Ovary (tissue), 7 donors: ENCODE measurements at regions not wholly inside any gene's neighbourhood (a gene's known extent, or its start where the extent isn't known, plus 50 kb on each side); places are given as distances from the start of the nearest gene placed in this dataset.
"Not testable (repeated sequence)": the region's sequence is repeated elsewhere in the genome, so short reads cannot be mapped to it uniquely, and the experiment has no call there.

Experiments used
- DNase-seq, 5 donors: peaks; one replicate each; pipeline ENCODE4 v3.0.0-alpha.2; 2019 to 2020
- H3K27ac ChIP-seq, 2 donors: fragments of 200-600 bp; one replicate each; pipeline versions ENCODE4 v1.5.1 to v1.8.0; 2019 to 2022
- H3K27me3 ChIP-seq: fragments of 200-600 bp; one replicate; pipeline ENCODE4 v1.8.0; 2022
- H3K36me3 ChIP-seq: fragments of 200-600 bp; sonication (generic); one replicate; pipeline ENCODE4 v1.5.1; 2019
- H3K4me1 ChIP-seq: one replicate; pipeline ENCODE4 v1.8.1; 2013; ENCODE audit warnings: mild to moderate bottlenecking, moderate library complexity; ENCODE audit not compliant: insufficient read depth
- H3K4me3 ChIP-seq: fragments of 200-600 bp; sonication (generic); one replicate; pipeline ENCODE4 v1.5.1; 2017
- H3K9me3 ChIP-seq, 2 donors: fragments of 200-600 bp in 1 of 2; sonication (generic) in 1 of 2; one replicate each; pipeline versions ENCODE4 v1.5.1 to v1.8.1; 2013 to 2019; ENCODE audit warnings: mild to moderate bottlenecking in 1 of 2, moderate library complexity in 1 of 2
- EP300 ChIP-seq: sonication (generic); formaldehyde crosslinking; IDR thresholded peaks from one replicate; pipeline ENCODE4 v1.6.1; 2017; ENCODE audit warnings: antibody characterized with exemption
- POLR2A ChIP-seq: fragments of 450-650 bp; IDR thresholded peaks from one replicate; pipeline ENCODE4 v1.6.1; 2017; ENCODE audit warnings: antibody characterized with exemption, mild to moderate bottlenecking, moderate library complexity
- WGBS, 3 donors: extraction: QIAGEN DNeasy Blood & Tissue Kit in 1 of 3; methylation state at CpG; one replicate each; pipeline versions ENCODE4 v1.1.5 to v1.1.7; 2013 to 2017; 5-methylcytosine and 5-hydroxymethylcytosine counted together
- intact Hi-C, 4 donors: fragments of 100-400 bp; cut with DNase I; formaldehyde crosslinking; loops; one replicate each; pipeline versions ENCODE4 v1.11.0 to v1.15.1; 2022 to 2023
- TF ChIP-seq, protein P1 (sequence below), 3 donors: fragments of 450-650 bp in 2 of 3; fragments of 200-600 bp in 1 of 3; IDR thresholded peaks; one replicate each; pipeline versions ENCODE4 v1.5.1 to v1.8.0; 2016 to 2022; ENCODE audit warnings: antibody characterized with exemption in 3 of 3, mild to moderate bottlenecking in 1 of 3
- donor health status: DM: no; HTN: no; CAD: no; lungs with moderate emphysema.
- donor health status: DM: no; HTN: no; CAD: no.
- donor health status: Bipolar disorder and iron deficiency.
- donor health status: DM: no; HTN: no; CAD: no.
- donor health status: DM: yes; HTN: yes; CAD: no.

DNA sequence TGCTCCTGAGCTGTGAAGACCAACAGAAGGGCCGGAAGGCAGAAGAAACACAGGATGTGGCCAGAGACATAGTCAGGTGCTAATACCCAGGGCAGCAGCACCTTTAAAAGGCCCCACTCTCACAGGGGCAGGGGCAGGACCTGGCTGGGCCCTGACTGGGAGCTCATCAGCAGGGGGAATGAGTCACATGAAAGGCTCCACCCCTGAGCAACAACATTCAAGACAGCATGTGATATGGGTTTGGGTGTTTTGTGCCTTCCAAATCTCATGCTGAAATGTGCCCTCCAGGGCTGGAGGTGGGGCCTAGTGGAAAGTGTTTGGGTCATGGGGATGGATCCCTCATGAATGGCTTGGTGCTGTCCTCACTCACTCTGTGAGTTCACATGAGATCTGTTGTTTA, 181.7 kb downstream of the ERCC6L2 start:
- intact Hi-C loops: no loop called here
- Histone ChIP-seq H3K36me3 (no peaks in the 10 kb centered on the region), H3K9me3 (no peaks in the 10 kb centered on the region), H3K4me3 (no peak overlapping the region), H3K27me3 (no peaks in the 10 kb centered on the region), H3K4me1 (peaks cover 1% of the 10 kb centered on the region), H3K27ac (no peak overlapping the region)
- TF ChIP-seq, protein P1, sequence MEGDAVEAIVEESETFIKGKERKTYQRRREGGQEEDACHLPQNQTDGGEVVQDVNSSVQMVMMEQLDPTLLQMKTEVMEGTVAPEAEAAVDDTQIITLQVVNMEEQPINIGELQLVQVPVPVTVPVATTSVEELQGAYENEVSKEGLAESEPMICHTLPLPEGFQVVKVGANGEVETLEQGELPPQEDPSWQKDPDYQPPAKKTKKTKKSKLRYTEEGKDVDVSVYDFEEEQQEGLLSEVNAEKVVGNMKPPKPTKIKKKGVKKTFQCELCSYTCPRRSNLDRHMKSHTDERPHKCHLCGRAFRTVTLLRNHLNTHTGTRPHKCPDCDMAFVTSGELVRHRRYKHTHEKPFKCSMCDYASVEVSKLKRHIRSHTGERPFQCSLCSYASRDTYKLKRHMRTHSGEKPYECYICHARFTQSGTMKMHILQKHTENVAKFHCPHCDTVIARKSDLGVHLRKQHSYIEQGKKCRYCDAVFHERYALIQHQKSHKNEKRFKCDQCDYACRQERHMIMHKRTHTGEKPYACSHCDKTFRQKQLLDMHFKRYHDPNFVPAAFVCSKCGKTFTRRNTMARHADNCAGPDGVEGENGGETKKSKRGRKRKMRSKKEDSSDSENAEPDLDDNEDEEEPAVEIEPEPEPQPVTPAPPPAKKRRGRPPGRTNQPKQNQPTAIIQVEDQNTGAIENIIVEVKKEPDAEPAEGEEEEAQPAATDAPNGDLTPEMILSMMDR (IDR thresholded peaks at IDR 0.05): no peak
- no peak for TF ChIP-seq POLR2A
- no peak for TF ChIP-seq EP300
- no peak for DNase-seq
- WGBS, 3 donors: 93 to 96% (median 93%) methylated on average over 1 of the region's 1 CpG

DNA sequence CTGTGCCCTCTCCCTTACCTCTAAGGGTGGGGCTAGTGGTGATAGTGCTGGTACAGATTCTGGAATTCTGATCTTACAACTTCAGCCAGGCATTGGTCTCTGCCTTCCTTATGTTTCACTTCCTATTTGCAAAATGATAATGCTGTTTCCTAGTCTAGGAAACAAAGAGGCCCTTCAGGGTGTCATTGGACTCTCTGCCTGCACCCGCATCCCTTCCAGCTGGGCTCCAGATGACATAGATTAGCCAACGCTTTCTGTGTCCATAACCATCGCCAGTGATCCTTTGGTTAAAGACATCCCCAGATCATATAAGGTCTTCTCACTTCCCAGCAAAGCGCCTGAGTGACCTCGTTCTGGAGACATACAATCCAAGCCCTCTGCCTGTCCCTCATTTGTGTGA, 180.7 kb downstream of the ERCC6L2 start:
- intact Hi-C loops: no loop called here
- Histone ChIP-seq H3K36me3 (no peaks in the 10 kb centered on the region), H3K9me3 (no peaks in the 10 kb centered on the region), H3K27ac (no peak overlapping the region), H3K4me1 (peaks cover 1% of the 10 kb centered on the region), H3K27me3 (no peaks in the 10 kb centered on the region), H3K4me3 (no peak overlapping the region)
- DNase-seq: no peak
- WGBS, 3 donors: 93 to 96% (median 93%) methylated on average over 5 of the region's 5 CpGs
- TF ChIP-seq, protein P1 (IDR thresholded peaks at IDR 0.05): no peak
- TF ChIP-seq POLR2A: no peak
- TF ChIP-seq EP300: no peak

DNA sequence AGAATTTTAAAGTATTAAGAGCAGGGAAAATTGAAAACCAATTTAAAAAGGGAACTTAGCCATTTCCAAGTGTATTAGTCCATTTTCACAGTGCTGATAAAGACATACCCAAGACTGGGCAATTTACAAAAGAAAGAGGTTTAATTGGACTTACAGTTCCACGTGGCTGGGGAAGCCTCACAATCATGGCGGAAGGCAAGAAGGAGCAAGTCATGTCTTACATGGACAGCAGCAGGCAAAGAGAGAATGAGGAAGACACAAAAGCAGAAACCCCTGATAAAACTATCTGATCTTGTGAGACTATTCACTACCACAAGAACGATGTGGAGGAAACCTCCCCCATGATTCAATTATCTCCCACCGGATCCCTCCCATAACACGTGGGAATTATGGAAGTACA, 178.8 kb downstream of the ERCC6L2 start:
- H3K4me3 ChIP-seq, H3K27me3 ChIP-seq, H3K27ac ChIP-seq, H3K9me3 ChIP-seq, intact Hi-C loops, DNase-seq, H3K4me1 ChIP-seq, H3K36me3 ChIP-seq: not testable (repeated sequence)
- WGBS, 3 donors: 78 to 85% (median 84%) methylated on average over 5 of the region's 5 CpGs

DNA sequence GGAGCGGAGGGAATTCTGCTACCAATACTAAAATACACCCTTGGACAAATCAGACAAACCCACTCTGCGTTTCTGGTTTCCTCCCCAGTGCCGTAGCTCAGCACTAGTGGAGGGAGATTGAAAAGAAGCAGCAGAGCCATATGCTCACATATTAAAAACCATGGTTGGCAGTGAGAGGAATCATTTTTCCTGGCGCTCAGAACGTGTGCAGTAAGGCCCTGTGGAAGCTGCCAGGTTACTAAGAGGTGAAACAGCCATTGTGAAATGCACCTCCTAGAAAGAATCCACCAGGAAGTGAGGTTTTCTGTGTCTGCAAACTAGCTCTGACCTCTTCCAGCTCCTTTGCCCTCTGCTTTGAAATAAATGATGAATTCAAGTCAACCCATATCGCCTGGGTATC, 177.2 kb downstream of the ERCC6L2 start:
- Histone ChIP-seq H3K36me3 (no peaks in the 10 kb centered on the region), H3K9me3 (no peaks in the 10 kb centered on the region), H3K27ac (no peak overlapping the region), H3K27me3 (no peaks in the 10 kb centered on the region), H3K4me1 (peaks cover 4% of the 10 kb centered on the region), H3K4me3 (no peak overlapping the region)
- intact Hi-C loops: no loop called here
- TF ChIP-seq POLR2A (no peak), EP300 (no peak)
- TF ChIP-seq, protein P1 (IDR thresholded peaks at IDR 0.05): no peak
- WGBS, 3 donors: 73 to 86% (median 80%) methylated on average over 6 of the region's 6 CpGs
- no peak for DNase-seq

DNA sequence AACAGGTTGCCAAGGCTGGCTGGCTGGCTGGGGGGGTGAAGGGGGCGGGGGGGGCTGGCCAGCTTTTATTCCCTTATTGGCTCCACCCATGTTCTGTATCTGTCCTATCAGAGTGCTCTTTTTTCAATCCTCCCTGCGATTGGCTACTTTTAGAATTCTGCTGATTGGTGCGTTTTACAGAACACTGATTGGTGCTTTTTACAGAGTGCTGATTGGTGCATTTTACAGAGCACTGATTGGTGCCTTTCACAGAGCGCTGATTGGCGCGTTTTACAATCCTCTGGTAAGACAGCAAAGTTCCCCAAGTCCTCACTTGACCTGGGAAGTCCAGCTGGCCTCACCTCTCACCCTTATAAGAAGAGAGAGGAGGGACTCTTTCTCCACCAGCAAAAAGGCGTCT, 175.9 kb downstream of the ERCC6L2 start:
- no peak overlapping the region for H3K4me3 ChIP-seq
- no peaks in the 10 kb centered on the region for H3K36me3 ChIP-seq
- intact Hi-C loops: no loop called here
- no peak overlapping the region for H3K27ac ChIP-seq
- H3K9me3 ChIP-seq: no peaks in the 10 kb centered on the region
- peaks cover 4% of the 10 kb centered on the region for H3K4me1 ChIP-seq
- H3K27me3 ChIP-seq: no peaks in the 10 kb centered on the region
- 90 to 91% (median 90%) methylated on average over 7 of the region's 7 CpGs for WGBS, 3 donors
- no peak for TF ChIP-seq POLR2A
- TF ChIP-seq, protein P1 (IDR thresholded peaks at IDR 0.05): no peak
- no peak for TF ChIP-seq EP300
- no peak for DNase-seq
